ENCODE measurements at regions not wholly inside any gene's neighbourhood (a gene's known extent, or its start where the extent isn't known, plus 50 kb on each side); places are given as distances from the start of the nearest gene placed in this dataset.

GRCh38 chr20:4066551-4066950 lies 51.2 kb upstream of the RNF24 start:
- TF ChIP-seq FOXM1 (IDR thresholded peaks at IDR 0.05; ENCODE audit: borderline replicate concordance, low read depth), result no peak
- TF ChIP-seq REST (IDR thresholded peaks at IDR 0.05; ENCODE audit: low read depth), result no peak
- TF ChIP-seq YY1 (IDR thresholded peaks at IDR 0.05; ENCODE audit: low read depth), result no peak
- no peak for TF ChIP-seq TCF12 (IDR thresholded peaks at IDR 0.05; ENCODE audit: low read depth)
- TF ChIP-seq TEAD4 (IDR thresholded peaks at IDR 0.05), result no peak
- no peak for TF ChIP-seq TAF1 (IDR thresholded peaks at IDR 0.05; ENCODE audit: low read depth)
- TF ChIP-seq EGR1 (IDR thresholded peaks at IDR 0.05), result no peak
- no peak for TF ChIP-seq ZBTB7A (IDR thresholded peaks at IDR 0.05; ENCODE audit: low read depth)
- no peak for TF ChIP-seq CREB1 (IDR thresholded peaks at IDR 0.05; ENCODE audit: low read depth)
- TF ChIP-seq EP300 (IDR thresholded peaks at IDR 0.05; ENCODE audit: borderline replicate concordance), result no peak
- no peak for TF ChIP-seq RAD21 (IDR thresholded peaks at IDR 0.05; ENCODE audit: low read depth)
- TF ChIP-seq, protein P1, sequence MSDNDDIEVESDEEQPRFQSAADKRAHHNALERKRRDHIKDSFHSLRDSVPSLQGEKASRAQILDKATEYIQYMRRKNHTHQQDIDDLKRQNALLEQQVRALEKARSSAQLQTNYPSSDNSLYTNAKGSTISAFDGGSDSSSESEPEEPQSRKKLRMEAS (IDR thresholded peaks at IDR 0.05), result no peak
- TF ChIP-seq CEBPB (IDR thresholded peaks at IDR 0.05), result no peak
- no peak for TF ChIP-seq NFIC (IDR thresholded peaks at IDR 0.05)
- TF ChIP-seq, protein P2, sequence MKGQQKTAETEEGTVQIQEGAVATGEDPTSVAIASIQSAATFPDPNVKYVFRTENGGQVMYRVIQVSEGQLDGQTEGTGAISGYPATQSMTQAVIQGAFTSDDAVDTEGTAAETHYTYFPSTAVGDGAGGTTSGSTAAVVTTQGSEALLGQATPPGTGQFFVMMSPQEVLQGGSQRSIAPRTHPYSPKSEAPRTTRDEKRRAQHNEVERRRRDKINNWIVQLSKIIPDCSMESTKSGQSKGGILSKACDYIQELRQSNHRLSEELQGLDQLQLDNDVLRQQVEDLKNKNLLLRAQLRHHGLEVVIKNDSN (IDR thresholded peaks at IDR 0.05), result no peak

- TF ChIP-seq EGR1 (IDR thresholded peaks at IDR 0.05), result no peak
- no peak for TF ChIP-seq CREB1 (IDR thresholded peaks at IDR 0.05; ENCODE audit: low read depth)
- TF ChIP-seq TAF1 (IDR thresholded peaks at IDR 0.05; ENCODE audit: low read depth), result no peak
- TF ChIP-seq TEAD4 (IDR thresholded peaks at IDR 0.05), result no peak
- TF ChIP-seq NFIC (IDR thresholded peaks at IDR 0.05), result no peak
- TF ChIP-seq, protein P2 (IDR thresholded peaks at IDR 0.05), result no peak
- TF ChIP-seq, protein P1 (IDR thresholded peaks at IDR 0.05), result no peak
- no peak for TF ChIP-seq CEBPB (IDR thresholded peaks at IDR 0.05)
- no peak for TF ChIP-seq REST (IDR thresholded peaks at IDR 0.05; ENCODE audit: low read depth)
- no peak for TF ChIP-seq RAD21 (IDR thresholded peaks at IDR 0.05; ENCODE audit: low read depth)
- TF ChIP-seq TCF12 (IDR thresholded peaks at IDR 0.05; ENCODE audit: low read depth), result no peak
- no peak for TF ChIP-seq EP300 (IDR thresholded peaks at IDR 0.05; ENCODE audit: borderline replicate concordance)
- no peak for TF ChIP-seq YY1 (IDR thresholded peaks at IDR 0.05; ENCODE audit: low read depth)
- no peak for TF ChIP-seq FOXM1 (IDR thresholded peaks at IDR 0.05; ENCODE audit: borderline replicate concordance, low read depth)
- TF ChIP-seq ZBTB7A (IDR thresholded peaks at IDR 0.05; ENCODE audit: low read depth), result no peak
Measured at GRCh38 chr20:4065391-4065844, 50.1 kb upstream of the RNF24 start.

Measured in Ishikawa (cell line).